AG08395 (cell line): ENCODE measurements at regions not wholly inside any gene's neighbourhood (a gene's known extent, or its start where the extent isn't known, plus 50 kb on each side); places are given as distances from the start of the nearest gene placed in this dataset.
A peak's percentile ranks its signal among the peaks of the same experiment; 100 is the strongest.

Source experiments
- DNase-seq: peaks from one replicate; pipeline ENCODE4 v3.0.0; 2012; ENCODE audit warnings: mixed read lengths, low spot score

DNA sequence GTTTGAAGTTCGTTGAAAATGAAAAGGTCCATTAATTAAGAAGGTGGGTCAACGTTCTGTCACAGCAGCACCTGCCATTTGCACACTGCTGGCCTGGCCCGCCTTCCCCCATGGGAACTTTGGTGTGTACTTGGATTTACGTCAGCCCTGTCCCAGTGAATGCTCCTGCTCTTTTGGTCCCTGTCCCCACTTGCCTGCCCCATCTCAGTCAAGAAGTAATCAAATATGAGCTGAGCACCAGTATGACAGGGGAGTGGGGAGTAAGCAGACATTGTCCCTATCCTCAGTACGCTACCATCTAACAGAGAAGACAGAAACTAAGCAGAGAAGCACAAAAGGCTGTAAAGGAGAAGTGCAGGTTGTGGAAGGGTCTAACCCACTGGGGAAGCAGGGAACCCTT lies 65.1 kb downstream of the SLC4A3 start:
- no peak for DNase-seq

DNA sequence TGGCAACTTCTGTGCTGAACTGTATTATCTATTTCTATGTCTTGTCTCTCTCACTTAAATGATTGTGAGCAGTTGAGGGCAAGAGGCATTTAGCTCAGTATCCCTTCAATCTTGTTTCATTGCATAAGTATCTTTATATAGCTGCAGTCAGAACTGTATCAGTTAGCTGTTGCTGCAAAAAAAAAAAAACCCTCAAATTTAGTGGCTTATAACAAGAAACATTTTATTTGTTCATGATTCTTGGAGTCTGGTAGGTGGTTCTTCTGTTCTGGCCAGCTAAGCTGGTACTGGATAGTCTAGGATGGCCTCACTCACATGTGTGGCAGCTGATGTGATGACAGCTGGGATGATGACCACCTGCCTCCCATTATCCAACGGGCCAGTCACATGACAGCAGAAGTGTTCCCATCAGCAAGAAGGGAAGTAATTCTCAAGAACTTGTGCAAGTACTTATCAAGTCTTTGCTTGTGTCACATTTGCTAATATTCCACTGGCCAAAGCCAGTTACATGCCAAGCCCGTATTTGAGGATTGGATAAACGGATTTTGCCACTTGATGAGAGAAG lies 67.8 kb downstream of the SLC4A3 start:
- DNase-seq = no peak

DNA sequence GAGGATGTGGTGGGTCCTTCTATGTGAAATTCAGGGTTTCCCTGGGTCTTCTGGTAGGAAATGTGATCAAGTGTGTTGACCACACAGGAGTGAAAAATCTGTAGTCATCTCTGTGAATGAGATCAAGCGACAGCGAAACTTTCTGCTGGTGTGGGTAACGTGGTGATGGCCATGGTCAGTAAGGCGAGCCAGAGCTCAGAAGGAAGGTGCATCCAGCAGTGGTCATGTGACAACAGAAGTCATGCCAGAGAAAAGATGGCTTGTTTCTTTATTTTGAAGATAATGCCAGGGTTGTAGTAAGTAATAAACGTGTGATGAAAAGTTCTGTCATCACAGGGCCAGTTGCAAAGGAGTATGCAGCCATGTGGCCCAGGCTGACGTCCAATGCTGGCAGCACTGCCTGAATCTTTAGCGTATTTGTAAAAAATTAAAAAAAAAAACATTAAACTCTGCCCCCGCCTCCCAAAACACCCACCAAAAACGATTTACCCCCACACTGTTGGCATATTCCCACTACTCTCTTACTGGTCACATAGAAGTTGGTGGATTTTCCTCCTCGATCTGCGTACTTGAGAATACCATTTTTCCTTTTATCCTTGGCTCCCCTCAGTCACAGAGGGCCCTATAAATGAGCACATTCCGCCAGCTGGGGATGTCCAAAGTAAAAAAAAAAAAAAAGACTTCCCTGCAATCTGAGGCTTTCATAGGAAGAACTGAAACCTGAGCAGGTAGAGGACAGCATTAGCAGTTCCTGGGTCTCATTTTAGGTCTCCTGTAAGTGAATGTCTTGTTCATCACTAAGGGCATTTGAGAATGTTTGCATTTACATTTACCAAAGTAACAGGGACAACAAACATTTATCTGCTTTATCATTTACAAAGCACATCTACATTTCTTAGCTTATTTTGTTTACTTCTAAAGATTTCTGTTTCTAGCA lies 70.6 kb downstream of the SLC4A3 start:
- DNase-seq = no peak

DNA sequence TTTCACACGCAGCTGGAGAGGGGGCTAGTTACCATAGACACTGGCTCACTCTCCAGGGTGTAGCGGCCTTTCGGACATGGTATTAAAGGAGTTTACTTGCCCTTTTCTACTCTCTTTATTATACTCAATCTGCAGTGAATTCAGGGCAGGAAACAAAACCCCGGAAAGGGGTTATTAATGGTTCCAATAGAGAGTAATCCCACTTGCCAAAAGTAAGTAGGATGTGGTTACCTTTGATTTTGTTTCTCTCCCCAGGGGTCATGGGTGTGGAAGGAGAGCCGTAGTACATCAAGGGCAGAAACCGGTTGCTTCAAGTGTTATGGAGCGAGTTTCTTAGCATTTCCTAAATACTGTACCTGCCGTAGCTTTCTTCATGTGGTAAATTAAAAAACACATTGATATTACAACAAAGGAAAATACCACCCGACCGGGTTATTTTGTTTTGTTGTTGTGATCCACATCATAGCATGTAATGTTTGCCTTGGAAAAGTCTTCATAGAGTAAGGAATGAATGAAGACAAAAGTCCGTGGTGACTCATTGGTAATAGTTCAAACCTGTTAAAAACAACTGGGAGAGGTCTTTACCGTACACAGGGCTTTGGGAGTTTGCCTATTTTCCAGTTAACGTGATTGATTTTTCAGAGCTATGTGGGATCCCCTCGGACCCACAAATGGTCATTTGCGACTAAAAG lies 71.5 kb downstream of the SLC4A3 start:
- no peak for DNase-seq

DNA sequence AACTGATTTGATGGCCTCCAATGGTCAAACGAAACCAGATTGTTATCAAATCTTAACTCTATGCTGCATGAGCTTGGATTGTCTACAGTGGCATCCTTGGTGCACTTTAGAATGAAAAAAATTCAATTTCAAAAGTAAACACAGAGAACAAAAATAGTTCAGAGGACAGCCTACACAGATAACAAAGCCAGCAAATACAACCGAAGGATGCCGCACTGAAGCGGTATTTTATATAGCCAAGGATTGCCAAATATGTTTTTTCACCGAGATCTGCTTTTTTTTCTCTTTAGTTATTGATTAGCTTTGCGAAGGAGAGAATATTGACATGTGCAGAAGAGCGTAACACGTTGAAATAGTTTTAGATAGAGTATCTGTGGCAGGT lies 72.0 kb downstream of the SLC4A3 start:
- no peak for DNase-seq

DNA sequence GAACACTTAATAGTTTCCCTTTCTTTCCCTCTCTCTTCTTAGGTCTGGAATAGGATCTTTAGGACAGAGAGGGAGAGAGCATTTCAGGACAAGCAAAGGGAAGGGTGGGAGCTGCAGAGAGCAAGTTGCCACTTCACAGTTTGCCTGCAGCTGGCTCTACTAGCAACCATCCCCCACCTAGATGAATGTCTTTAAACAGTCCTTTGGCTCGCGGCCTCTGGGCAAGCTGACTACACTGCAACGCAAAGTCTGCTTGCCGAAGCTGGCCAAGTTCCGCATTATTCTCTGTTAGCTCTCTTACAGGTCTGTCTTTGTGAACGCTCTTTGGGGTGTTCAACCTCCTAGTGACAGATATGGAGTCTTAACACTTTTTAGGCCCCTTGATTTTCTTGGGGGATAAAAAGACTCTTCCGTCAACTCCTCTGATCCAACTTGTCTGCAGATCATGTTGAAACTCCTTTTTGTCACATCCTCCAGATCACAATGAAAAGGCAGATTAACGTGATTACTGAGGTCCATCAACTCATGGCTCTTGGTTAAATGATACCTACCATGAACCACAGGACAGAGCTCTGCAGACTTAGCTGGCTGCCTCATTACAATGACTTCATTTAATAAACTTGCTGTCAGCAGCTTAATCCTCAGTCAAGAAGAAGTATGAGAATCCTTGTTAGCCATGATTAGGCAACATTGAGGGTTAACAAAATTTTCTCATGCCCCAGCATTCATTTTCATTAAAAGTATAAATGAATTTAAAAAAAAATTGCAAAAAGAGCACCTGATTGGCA lies 74.6 kb downstream of the SLC4A3 start:
- DNase-seq = peak; percentile 67

DNA sequence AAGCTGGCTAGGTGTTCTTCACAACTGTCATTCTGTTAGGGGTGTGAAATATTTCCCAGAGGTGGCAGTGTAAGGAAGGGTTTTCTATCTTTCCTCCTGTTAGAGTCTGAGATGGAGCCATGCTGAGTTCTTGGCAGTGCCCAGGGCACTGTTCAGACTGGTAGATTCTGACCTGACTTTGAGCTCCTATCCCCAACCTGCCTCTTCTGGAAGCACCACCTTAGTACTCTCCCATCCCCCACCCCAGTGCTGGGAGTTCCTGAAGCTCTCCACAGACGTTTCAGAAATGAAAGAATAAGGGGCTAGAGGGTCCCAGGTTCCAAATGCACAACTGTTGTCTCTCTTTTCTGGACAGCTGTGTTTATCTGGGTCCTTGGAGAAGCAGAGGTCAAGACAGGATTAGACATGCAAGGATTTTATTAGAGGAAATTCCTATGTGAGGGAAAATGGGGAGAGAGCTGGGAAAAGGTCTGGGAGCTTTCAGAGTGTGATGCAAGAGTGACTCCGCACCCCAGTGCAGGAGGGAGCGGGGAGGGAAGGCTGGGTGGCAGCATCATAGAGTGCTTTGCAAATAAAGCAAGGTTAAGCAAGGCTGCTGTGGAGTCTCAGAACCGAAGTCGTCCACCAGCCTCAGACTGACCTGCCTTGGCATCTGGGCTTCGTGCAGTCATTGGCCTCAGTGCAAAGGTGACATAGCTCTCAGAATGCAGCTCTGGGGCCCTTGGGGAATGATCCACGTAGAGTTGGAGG lies 75.5 kb downstream of the SLC4A3 start:
- DNase-seq = peak; percentile 50

DNA sequence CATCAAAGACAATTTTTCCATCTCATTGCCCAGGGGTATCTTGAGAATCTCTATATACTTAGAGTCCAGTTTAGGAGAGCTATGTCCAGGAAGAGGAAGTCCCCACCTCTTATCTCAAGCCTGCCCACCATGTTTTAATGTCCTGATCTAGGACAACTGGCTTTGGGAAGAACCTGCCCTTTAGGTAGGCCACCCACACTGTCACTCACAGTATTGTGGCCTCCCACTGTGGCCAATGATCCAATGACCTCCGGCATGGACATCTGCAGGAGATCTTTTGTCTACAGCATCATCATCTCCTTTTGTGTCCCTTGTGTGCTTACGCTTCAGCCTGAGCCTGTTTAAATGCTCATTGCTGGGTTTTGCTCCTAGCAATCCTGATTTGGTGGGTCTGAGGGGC lies 77.4 kb downstream of the SLC4A3 start:
- DNase-seq = no peak

DNA sequence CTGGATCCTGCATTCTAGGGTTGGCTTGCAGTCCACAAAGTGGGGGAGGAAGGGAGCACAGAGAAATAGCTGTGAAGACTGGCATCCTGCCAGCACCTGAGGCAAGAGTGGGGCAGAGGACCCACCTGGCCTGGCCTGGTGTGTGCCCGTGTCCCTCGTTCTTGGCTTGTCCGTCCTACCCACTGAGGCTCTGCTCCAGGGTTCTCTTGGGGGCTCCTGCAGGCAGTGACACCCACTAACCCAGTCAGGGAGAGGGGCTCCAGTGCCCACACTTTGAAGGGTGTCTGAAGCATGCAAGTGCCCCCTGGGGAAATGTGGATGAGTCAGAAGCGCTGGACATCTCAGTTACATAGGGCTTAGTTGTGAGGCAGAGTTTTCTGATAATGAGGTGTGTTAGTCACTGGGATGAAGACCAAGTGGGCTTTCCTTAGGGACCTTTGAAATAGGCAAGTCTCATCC lies 79.4 kb downstream of the SLC4A3 start:
- DNase-seq = no peak

DNA sequence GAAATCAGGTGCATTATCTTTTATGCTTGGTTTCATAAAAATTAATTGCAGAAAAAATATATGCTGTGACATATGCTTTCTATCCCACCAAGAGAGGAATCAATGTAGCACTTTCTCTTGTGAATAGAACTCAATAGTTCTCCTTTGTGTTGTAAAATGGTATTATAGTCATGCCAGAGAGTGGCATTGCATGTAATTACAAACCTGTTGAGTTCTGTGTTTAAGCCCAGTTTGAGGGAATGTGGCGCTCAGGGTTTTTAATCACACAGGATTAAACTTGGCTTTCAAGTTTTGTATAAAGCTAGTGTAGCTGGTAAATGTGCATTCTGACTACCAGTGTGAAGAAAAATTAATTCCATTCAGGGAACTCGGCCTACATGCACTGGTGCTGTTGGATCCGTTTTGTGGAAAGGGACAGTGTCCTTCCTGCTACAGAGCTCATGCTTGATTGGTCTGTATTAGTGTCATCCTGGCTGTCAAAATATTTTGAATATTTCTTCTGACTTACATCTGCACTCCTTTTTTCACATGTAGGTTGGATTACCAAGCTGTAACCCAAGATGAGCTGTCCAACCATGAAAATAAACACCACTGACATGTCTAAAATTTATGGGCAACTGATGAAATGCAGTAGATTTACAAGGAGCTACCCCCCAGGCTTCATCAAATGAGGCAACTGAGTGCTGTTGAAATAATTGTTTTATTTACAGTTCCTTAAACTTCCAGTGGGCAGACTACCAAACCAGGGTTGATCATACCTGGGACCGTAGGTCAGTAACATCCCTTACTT lies 80.3 kb downstream of the SLC4A3 start:
- DNase-seq = no peak

DNA sequence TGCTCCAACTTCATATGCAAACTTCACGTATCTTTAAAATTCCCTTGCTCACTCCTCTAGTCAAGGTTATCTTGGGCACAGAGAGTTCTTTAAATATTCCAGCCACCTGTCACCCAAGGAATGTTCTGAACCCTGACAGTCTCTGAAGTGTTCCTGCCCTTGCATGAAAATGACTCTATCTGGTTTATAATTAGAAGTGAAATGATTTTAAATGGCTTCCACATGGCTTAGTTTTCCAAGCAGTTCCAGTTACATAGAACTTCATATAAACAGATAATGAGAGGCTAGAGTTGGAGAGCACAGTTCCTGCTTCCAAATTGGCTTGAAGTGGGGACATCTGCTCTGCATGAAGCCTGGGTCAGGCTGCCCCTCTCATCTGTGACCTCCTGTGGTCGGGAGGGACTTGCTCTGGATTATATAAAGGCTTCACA lies 81.9 kb downstream of the SLC4A3 start:
- DNase-seq = no peak

DNA sequence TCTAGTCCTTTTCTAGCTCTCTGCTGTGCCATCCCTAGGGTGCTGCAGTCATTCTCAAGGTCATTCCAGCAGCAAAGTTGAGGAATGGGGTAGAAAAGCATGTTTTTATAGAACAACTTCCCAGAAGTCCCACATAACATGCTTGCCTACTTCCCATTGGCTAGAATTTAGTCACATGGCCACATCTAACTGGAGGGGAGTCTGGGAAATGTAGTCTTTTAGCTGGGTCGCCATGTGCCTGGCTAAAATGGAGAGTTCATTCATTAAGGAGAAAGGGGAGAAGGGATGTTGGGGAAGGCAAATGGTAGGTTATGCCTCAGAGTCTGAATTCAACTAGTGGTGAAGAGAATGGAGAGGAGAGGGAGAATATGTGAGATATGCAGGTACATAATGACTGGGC lies 85.7 kb downstream of the SLC4A3 start:
- DNase-seq = peak; percentile 32

DNA sequence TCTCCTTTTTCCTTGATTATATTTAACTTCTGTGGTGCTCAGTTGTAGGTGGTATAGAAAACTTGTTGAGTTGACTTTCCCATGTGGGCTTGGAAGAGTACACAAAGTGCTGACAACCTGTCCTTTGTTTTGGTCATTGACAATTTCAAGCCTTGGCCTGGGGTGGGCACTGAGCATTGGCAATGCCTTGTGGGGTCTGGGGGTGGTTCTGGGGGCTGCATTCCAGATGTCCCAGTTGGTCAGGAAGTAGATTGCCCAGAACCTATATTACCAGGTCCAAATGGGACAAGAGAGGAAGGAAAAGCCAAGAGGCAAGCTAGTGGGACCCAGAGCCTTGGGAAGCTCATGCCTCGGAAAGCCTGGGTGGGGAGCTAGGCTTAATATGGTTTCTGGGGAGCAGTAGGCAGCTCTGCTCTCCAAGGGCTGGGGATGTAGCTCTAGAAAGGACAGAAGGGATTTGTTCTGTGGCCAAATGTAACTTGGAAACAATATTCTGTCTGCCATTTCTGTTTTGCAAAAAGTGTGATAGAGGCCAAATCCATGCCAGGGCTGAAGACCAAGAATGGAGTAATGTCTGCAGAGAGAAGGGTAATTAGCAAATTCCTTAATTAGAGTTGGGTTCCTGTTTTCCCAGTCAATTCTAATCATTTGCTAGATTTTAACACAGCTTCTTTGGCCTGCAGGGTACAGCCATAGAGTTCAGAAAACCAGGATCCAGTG lies 87.4 kb downstream of the SLC4A3 start:
- DNase-seq = no peak

DNA sequence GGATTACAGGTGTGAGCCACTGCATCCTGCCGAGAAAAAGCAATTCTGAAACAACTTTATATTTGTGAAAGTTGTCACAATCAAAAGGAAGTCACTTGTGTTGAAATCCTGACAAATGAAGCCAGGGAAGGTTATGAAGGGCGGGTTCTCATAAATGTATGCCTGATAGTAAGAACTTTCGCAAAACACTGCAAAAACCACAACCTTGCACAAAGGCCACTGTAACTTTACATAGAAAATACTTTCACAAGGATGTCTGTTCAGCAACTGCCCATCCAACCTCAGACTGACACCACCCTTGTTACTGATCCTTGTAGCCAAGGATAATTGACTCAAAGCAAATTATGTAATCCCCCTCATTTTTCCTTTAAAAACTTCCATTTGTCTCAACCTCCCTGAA lies 90.6 kb downstream of the SLC4A3 start:
- DNase-seq = no peak

DNA sequence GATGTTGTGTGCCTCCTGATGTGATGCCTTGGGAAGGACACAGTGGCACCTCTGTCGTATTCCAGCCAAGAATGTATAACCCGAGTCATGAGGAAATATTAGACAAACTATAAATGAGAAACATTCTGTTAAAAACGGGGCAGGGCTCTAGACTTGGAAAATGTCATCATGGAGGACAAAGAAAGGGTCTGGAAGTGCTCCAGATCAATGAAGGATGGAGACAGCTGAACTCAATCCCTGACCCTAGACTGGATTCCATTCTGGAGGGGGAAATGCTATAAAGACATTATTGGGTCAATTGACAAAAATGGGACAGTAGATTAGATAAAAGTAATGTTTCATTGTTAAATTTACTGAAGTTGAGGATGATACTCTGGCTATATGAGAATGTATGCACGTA lies 92.1 kb downstream of the SLC4A3 start:
- DNase-seq = no peak

DNA sequence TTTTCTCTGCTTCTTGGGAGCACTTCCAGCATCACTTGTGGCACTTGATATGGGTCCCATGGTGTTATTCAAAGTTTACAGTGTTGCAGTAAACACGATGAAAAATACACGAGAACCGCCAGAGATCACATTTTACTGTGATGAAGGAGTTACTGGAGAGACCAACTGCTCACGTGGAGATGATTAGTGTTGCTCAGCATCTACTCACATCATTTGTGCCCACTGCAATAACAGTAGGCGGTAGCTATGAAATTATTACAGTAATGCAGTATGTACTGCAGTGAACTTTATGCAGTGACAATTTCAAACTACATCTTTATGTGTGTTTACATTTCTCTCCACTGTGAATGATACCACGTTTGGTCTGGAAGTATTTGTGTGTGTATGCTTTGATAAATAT lies 93.5 kb downstream of the SLC4A3 start:
- DNase-seq = no peak

DNA sequence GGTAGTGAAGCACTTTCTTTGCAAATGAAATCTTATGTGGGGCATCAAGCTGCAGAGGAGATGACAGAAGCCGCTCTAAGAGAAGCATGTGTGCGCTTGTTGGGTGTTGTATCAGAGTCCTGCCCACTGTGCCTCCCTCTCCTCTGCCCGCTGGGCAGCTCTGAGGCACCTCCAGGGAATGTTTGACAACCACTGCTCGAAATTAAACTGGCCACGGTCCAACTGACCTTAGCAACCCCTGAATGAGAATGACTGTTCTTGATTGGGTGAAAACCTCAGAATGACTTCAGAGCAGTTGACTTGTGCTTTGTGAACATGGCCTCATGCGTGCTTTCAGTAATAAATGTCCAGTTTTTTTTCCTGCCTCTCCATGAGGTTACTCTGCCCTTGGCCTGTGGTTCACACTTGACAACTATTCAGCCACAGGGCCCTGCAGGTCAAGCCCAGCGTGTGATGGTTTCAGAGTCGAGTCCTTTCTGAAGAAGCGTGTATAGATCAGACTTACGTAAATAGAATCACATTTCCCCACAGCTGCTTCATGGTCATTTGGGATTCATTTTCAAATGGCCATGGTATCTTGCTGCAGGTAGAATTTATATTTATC lies 94.9 kb downstream of the SLC4A3 start:
- no peak for DNase-seq

DNA sequence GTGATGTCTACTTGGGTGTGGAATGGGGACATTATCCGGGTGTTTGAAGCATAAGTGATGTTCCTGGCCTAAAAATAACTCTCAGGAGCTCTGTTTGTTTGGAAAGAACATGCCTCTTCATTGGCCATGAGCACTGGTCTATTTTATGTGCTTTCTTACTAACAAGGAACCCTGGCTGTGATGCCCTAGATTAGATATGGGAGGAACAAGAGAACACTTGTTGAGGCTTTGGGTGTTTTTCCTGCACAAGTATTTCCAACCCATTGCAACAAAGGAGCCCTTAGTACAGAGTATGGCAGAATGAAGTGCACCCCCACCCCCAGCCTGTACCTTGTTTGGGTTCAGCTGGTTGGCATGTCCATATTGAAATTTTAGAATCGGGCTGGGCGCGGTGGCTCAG lies 95.9 kb downstream of the SLC4A3 start:
- no peak for DNase-seq

DNA sequence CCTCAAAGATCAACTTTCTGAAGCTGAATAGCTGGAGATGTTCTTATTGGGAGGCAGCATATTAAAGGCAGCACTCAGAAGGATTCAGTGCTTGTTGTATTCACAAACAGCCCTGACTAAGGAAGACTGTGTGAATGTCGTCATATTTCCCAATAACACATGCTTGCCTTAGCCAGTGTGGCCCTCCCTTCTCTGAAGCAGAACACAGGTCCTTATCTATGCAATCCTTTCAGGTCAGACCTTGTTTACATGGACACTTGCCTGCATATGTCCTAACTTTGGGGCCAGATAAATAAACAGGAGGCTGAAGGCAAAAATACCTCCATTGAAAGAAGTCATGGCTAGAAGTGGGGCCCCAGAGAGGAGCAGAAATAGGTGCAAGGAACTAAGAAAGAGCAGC lies 97.2 kb downstream of the SLC4A3 start:
- DNase-seq = peak; percentile 25

DNA sequence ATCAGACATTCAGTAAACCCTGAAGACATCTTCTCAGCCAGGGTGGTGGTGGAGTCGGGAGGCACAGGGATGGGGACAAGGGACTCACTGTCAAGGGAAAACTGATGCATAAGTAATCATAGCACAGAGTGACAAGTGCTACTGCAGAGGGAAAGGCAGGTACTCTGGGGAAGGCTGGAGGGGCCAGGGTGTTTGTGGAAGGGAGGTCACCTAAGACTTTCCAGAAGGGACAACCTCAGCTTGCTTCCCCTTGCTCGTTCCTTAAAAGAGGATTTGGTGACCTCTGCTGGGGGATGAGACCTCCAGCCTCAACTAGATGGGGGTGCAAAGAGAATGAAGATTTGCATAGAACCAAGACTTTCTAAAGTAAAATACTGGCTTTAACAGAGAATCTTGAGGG lies 99.5 kb downstream of the SLC4A3 start:
- DNase-seq = peak; percentile 20
